GM12865 (cell line): ENCODE measurements at regions not wholly inside any gene's neighbourhood (a gene's known extent, or its start where the extent isn't known, plus 50 kb on each side); places are given as distances from the start of the nearest gene placed in this dataset.
"Not testable (repeated sequence)": the region's sequence is repeated elsewhere in the genome, so short reads cannot be mapped to it uniquely, and the experiment has no call there.

Source experiments
- DNase-seq: peaks from one replicate; pipeline ENCODE4 v3.0.0; 2010; ENCODE audit warnings: low read depth
- H3K4me3 ChIP-seq: 2 replicates; pipeline ENCODE4 v1.5.1; 2011; ENCODE audit warnings: mild to moderate bottlenecking, low read depth, low read length, control low read depth
- TF ChIP-seq, protein P1 (sequence below): IDR thresholded peaks from 2 replicates; pipeline ENCODE4 v1.5.1; 2011; ENCODE audit warnings: low read length, control low read depth, low read depth, inconsistent platforms; ENCODE audit not compliant: insufficient read depth; ENCODE audit errors: missing control alignments

DNA sequence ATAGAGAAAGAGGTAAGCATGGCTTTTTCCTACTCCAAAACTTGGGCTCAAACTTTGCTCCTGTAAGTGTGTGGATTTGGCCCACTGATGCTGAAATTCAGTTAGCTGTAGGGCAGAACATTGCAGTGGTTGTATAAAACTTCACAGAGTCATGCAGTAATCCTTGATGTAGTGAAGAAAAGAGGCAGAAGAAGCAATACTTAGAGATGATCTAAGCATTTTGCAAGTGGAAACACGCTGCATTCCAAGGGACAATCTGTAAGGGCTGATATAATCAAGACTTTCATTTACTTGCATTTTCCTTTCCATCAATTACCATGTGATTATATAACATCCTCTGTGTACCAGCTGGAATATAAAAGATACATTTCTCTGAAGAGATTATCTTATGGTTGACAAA is 338.8 kb downstream of the DNAJB9 start:
- no peak for DNase-seq
- TF ChIP-seq, protein P1, sequence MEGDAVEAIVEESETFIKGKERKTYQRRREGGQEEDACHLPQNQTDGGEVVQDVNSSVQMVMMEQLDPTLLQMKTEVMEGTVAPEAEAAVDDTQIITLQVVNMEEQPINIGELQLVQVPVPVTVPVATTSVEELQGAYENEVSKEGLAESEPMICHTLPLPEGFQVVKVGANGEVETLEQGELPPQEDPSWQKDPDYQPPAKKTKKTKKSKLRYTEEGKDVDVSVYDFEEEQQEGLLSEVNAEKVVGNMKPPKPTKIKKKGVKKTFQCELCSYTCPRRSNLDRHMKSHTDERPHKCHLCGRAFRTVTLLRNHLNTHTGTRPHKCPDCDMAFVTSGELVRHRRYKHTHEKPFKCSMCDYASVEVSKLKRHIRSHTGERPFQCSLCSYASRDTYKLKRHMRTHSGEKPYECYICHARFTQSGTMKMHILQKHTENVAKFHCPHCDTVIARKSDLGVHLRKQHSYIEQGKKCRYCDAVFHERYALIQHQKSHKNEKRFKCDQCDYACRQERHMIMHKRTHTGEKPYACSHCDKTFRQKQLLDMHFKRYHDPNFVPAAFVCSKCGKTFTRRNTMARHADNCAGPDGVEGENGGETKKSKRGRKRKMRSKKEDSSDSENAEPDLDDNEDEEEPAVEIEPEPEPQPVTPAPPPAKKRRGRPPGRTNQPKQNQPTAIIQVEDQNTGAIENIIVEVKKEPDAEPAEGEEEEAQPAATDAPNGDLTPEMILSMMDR: no peak
- no peak overlapping the region for H3K4me3 ChIP-seq

DNA sequence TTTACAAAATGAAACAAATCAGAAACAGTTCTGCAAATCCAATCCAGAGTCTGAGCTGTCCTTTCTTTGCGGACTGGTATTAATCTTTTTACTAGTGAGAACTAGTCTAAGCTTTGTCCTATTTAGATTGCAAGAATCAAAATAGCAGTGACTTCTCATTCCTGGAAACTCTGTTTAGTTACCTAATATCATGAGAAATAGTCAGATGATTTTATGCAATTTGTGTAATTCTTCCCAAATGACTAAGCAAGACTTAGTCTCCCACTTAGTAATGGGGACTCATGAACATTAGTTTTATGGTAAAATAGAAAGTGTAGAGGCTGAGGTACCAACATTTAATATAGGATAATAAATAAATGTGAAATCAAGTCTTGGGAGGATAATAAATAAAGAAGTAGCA is 341.3 kb downstream of the DNAJB9 start:
- TF ChIP-seq, protein P1: no peak
- H3K4me3 ChIP-seq: no peak overlapping the region
- DNase-seq: no peak

DNA sequence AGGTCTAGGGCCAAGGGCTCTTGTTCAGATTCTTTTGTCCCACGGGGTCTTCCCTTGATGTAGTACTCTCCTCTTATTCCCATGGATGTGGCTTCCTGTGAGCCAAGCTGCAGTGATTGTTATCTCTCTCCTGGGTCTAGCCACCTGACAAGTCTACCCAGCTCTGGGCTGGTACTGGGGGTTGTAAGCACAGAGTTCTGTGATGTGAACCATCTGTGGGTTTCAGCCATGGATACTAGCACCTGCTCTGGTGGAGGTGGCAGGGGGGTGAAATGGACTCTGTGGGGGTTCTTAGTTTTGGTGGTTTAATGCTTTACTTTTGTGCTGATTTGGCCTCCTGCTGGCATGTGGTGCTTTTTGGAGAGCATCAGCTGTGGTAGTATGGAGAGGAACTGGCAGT is 350.8 kb downstream of the DNAJB9 start:
- H3K4me3 ChIP-seq: no peak overlapping the region
- DNase-seq: no peak
- TF ChIP-seq, protein P1: no peak

DNA sequence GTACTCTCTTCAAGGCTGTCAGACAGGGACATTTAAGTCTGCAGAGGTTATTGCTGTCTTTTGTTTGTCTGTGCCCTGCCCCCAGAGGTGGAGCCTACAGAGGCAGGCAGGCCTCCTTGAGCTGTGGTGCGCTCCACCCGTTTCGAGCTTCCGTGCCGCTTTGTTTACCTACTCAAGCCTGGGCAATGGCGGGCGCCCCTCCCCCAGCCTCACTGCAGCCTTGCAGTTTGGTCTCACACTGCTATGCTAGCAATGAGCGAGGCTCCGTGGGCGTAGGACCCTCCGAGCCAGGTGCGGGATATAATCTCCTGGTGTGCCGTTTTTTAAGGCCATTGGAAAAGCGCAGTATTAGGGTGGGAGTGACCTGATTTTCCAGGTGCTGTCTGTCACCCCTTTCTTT is 373.4 kb downstream of the DNAJB9 start:
- not testable (repeated sequence) for DNase-seq

DNA sequence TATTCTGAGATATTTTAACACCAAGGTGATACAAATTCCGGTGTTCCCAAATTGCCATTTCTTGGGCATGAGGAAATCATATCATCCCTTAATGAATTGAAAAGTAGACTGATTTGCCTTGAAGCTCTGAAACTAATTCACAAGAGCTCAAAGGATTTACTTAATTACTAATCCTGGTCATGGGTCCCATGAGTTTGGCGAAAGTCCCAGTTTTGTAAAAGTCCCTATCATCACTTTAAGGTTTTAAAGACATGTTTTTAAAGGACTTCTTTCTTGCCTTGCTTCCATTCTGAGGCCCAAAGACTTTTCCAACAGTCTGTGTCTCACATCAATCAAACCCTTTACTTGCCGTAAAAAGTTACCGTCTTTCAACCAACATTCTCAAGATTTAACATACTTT is 377.9 kb downstream of the DNAJB9 start:
- DNase-seq: no peak
- TF ChIP-seq, protein P1: no peak
- no peak overlapping the region for H3K4me3 ChIP-seq

More for the DNA sequence above, 373.4 kb downstream of the DNAJB9 start:
- not testable (repeated sequence) for H3K4me3 ChIP-seq

DNA sequence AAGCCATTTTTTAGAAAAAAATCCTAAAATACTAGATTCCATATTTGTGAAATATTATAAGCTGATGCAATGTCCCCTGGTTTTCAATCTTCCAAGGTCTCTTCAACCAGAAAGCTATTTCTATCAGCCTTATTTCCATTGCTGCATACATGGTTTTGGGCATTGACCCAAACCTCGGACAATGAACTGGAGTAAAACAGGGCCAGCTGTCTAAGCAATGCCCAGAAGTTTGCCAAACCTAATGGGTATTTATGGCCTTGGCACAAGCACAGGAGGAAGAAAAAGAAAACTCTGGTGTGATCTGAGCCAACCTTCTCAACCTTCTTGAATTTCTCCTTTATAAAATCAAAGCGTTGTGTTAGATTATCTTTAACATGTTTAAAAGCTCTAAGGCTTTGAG is 402.3 kb downstream of the DNAJB9 start:
- TF ChIP-seq, protein P1: no peak
- no peak overlapping the region for H3K4me3 ChIP-seq
- no peak for DNase-seq

DNA sequence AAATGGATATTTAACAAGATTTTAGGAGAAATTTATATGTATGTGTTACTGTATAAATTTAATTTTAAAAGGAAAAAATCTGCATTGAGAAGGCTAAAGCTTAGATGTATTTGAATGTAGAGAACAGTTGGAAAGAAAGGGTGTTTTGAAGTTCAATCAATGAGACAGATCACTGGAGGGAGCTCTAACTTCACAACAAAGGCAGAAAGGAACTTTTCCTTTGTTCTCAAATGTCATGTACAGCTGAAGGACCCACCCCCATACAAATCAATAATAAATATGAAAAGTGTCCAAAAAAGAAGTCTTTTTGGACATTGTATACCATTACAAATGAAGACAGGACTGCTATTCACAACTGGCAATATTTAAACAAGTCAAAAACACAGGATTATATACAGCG is 403.4 kb downstream of the DNAJB9 start:
- H3K4me3 ChIP-seq: no peak overlapping the region
- TF ChIP-seq, protein P1: no peak
- DNase-seq: no peak
